ENCODE measurements at regions not wholly inside any gene's neighbourhood (a gene's known extent, or its start where the extent isn't known, plus 50 kb on each side); places are given as distances from the start of the nearest gene placed in this dataset.

DNA sequence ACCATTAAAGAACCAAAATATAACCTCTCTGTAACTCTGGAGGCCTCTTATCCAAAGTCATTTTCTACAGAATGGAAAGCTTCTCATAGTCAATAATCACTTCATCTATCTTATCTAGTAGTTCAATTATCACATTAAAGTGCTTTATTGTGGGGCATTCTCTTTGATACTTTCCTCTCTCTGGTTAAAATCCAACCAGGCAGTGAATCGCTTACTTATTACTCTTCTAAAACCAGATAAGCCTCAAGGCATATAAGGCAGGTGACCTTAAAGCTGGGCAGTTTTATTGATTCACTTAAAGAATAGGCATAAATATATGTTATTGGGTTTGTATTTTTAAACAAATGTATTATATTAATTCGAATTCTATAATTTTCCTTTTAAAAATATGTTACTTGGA, 2162.1 kb upstream of the TENM3 start:
- TF ChIP-seq POLR2A (IDR thresholded peaks at IDR 0.05), result no peak
- TF ChIP-seq, protein P1, sequence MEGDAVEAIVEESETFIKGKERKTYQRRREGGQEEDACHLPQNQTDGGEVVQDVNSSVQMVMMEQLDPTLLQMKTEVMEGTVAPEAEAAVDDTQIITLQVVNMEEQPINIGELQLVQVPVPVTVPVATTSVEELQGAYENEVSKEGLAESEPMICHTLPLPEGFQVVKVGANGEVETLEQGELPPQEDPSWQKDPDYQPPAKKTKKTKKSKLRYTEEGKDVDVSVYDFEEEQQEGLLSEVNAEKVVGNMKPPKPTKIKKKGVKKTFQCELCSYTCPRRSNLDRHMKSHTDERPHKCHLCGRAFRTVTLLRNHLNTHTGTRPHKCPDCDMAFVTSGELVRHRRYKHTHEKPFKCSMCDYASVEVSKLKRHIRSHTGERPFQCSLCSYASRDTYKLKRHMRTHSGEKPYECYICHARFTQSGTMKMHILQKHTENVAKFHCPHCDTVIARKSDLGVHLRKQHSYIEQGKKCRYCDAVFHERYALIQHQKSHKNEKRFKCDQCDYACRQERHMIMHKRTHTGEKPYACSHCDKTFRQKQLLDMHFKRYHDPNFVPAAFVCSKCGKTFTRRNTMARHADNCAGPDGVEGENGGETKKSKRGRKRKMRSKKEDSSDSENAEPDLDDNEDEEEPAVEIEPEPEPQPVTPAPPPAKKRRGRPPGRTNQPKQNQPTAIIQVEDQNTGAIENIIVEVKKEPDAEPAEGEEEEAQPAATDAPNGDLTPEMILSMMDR (IDR thresholded peaks at IDR 0.05), result no peak

Measured in heart left ventricle (tissue), 13 donors.